ENCODE measurements at regions not wholly inside any gene's neighbourhood (a gene's known extent, or its start where the extent isn't known, plus 50 kb on each side); places are given as distances from the start of the nearest gene placed in this dataset.

GRCh38 chr5:93193431-93194347, 387.3 kb downstream of the NR2F1-AS1 start:
- DNase-seq (ENCODE audit: low read depth, low spot score): peak; percentile 33
- in situ Hi-C loops (cut with HindIII; ENCODE audit: low sequenced_read_pairs): no loop called here
- TF ChIP-seq, protein P1, sequence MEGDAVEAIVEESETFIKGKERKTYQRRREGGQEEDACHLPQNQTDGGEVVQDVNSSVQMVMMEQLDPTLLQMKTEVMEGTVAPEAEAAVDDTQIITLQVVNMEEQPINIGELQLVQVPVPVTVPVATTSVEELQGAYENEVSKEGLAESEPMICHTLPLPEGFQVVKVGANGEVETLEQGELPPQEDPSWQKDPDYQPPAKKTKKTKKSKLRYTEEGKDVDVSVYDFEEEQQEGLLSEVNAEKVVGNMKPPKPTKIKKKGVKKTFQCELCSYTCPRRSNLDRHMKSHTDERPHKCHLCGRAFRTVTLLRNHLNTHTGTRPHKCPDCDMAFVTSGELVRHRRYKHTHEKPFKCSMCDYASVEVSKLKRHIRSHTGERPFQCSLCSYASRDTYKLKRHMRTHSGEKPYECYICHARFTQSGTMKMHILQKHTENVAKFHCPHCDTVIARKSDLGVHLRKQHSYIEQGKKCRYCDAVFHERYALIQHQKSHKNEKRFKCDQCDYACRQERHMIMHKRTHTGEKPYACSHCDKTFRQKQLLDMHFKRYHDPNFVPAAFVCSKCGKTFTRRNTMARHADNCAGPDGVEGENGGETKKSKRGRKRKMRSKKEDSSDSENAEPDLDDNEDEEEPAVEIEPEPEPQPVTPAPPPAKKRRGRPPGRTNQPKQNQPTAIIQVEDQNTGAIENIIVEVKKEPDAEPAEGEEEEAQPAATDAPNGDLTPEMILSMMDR (IDR thresholded peaks at IDR 0.05; ENCODE audit: low read depth, low read length): no peak
- H3K4me3 ChIP-seq (ENCODE audit: low read depth, low read length): no peak overlapping the region

GRCh38 chr5:93192683-93193082, 388.3 kb downstream of the NR2F1-AS1 start:
- H3K4me3 ChIP-seq (ENCODE audit: low read depth, low read length): no peak overlapping the region
- TF ChIP-seq, protein P1 (IDR thresholded peaks at IDR 0.05; ENCODE audit: low read depth, low read length): no peak
- DNase-seq (ENCODE audit: low read depth, low spot score): no peak
- in situ Hi-C loops (cut with HindIII; ENCODE audit: low sequenced_read_pairs): no loop called here

DNA sequence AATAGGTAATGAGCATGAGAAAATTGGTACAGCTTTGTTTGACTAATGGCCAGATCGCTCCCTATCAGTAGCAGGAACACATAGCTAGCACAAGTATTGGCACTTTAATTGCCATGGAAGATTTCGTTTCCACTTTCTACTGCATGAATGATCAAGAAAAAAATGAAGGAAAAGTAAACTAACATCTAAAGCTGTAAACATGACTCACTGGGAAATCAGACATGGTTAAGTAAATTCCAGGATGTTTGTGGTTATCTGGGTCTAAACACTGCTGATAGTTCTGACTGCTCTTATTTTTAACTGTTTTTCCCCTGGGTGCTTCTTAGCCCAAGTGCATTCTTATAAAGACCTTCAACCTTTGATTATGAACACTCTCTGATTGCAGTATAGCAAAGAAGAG, 388.9 kb downstream of the NR2F1-AS1 start:
- no peak overlapping the region for H3K4me3 ChIP-seq (ENCODE audit: low read depth, low read length)
- TF ChIP-seq, protein P1 (IDR thresholded peaks at IDR 0.05; ENCODE audit: low read depth, low read length): no peak
- DNase-seq (ENCODE audit: low read depth, low spot score): peak; percentile 90
- in situ Hi-C loops (cut with HindIII; ENCODE audit: low sequenced_read_pairs): no loop called here

GRCh38 chr5:93191035-93191817, 389.8 kb downstream of the NR2F1-AS1 start:
- no peak overlapping the region for H3K4me3 ChIP-seq (ENCODE audit: low read depth, low read length)
- in situ Hi-C loops (cut with HindIII; ENCODE audit: low sequenced_read_pairs): no loop called here
- TF ChIP-seq, protein P1 (IDR thresholded peaks at IDR 0.05; ENCODE audit: low read depth, low read length): no peak
- peak; percentile 34 for DNase-seq (ENCODE audit: low read depth, low spot score)

GRCh38 chr5:93189707-93190120, 391.3 kb downstream of the NR2F1-AS1 start:
- DNase-seq (ENCODE audit: low read depth, low spot score): peak; percentile 91
- H3K4me3 ChIP-seq (ENCODE audit: low read depth, low read length): no peak overlapping the region
- in situ Hi-C loops (cut with HindIII; ENCODE audit: low sequenced_read_pairs): no loop called here
- TF ChIP-seq, protein P1 (IDR thresholded peaks at IDR 0.05; ENCODE audit: low read depth, low read length): no peak

DNA sequence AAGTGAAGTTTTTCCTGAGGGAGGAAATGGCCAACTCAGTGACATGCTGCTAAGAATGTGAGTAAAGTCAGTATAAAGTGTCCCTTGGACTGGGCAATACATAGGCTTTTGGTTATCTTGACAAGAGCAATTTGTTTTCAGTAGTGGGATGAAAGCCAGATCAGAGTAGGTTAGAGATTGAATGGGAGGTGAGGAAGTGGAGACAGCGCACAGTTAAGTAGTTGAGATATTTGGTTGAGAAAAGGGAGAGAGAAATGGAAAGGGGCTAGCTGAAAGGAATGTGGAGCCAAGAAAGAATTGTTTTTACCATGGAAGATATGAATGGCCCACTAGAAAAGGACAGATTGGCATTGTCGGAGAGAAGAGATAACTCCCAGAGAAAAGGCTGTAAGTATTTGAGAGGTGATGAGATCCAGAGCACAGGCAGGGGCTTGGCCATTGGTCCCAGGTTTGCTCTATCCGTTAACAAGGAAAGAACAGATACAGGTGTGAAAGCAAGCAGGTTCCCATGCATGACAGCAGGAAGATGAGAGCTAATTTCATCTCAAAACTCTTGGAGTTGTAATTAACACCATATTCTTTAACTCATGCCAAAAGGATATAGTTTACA, 392.0 kb downstream of the NR2F1-AS1 start:
- H3K4me3 ChIP-seq (ENCODE audit: low read depth, low read length): no peak overlapping the region
- in situ Hi-C loops (cut with HindIII; ENCODE audit: low sequenced_read_pairs): no loop called here
- no peak for DNase-seq (ENCODE audit: low read depth, low spot score)
- TF ChIP-seq, protein P1 (IDR thresholded peaks at IDR 0.05; ENCODE audit: low read depth, low read length): no peak
